RWPE2 (cell line): ENCODE measurements at regions not wholly inside any gene's neighbourhood (a gene's known extent, or its start where the extent isn't known, plus 50 kb on each side); places are given as distances from the start of the nearest gene placed in this dataset.
A peak's percentile ranks its signal among the peaks of the same experiment; 100 is the strongest.

Experiments
- ATAC-seq: fragments of 200-7000 bp; cut with Tn5 transposase; 3 replicates; pipeline ENCODE4 v1.9.1; 2021; ENCODE audit warnings: low read depth
- DNase-seq: peaks from one replicate; pipeline ENCODE4 v3.0.0-alpha.2; 2020; ENCODE audit warnings: low spot score
- H3K27ac ChIP-seq: fragments of 450-650 bp; 2 replicates; pipeline ENCODE4 v1.5.1; 2017; ENCODE audit warnings: mild to moderate bottlenecking; ENCODE audit not compliant: poor library complexity, severe bottlenecking
- H3K27me3 ChIP-seq: fragments of 250-450 bp; sonication (Bioruptor Pico); 2 replicates; pipeline ENCODE4 v1.5.1; 2021; ENCODE audit warnings: mild to moderate bottlenecking, moderate library complexity; ENCODE audit not compliant: insufficient read depth, poor library complexity, severe bottlenecking
- H3K36me3 ChIP-seq: fragments of 250-450 bp; sonication (Bioruptor Pico); 2 replicates; pipeline ENCODE4 v1.5.1; 2020; ENCODE audit warnings: low read depth, mild to moderate bottlenecking, moderate library complexity
- H3K4me1 ChIP-seq: fragments of 250-450 bp; sonication (Bioruptor Pico); 2 replicates; pipeline ENCODE4 v1.5.1; 2021; ENCODE audit warnings: mild to moderate bottlenecking, moderate library complexity; ENCODE audit not compliant: insufficient read depth, poor library complexity, severe bottlenecking
- H3K4me3 ChIP-seq: fragments of 250-450 bp; sonication (Bioruptor Pico); 2 replicates; pipeline ENCODE4 v1.5.1; 2021; ENCODE audit warnings: mild to moderate bottlenecking, moderate library complexity; ENCODE audit not compliant: severe bottlenecking
- H3K9me3 ChIP-seq: fragments of 250-450 bp; sonication (Bioruptor Pico); 2 replicates; pipeline ENCODE4 v1.5.1; 2021; ENCODE audit warnings: mild to moderate bottlenecking, moderate library complexity; ENCODE audit not compliant: severe bottlenecking
- CTCF ChIP-seq: fragments of 450-650 bp; IDR thresholded peaks from one replicate; pipeline ENCODE4 v1.5.1; 2017; ENCODE audit warnings: mild to moderate bottlenecking, moderate library complexity; ENCODE audit not compliant: poor library complexity, severe bottlenecking

GRCh38 chr4:164526933-164527583, 226.9 kb upstream of the SMIM31 start:
- no peaks in the 10 kb centered on the region for H3K36me3 ChIP-seq
- no peaks in the 10 kb centered on the region for H3K9me3 ChIP-seq
- H3K27me3 ChIP-seq, result no peaks in the 10 kb centered on the region
- H3K4me1 ChIP-seq, result no peaks in the 10 kb centered on the region
- no peak overlapping the region for H3K4me3 ChIP-seq
- ATAC-seq (no peak), DNase-seq (no peak)
- TF ChIP-seq CTCF, result no peak
- H3K27ac ChIP-seq, result no peak overlapping the region

GRCh38 chr4:164529058-164529457, 224.9 kb upstream of the SMIM31 start:
- Histone ChIP-seq H3K36me3 (no peaks in the 10 kb centered on the region), H3K9me3 (no peaks in the 10 kb centered on the region), H3K27ac (no peak overlapping the region), H3K4me3 (no peak overlapping the region), H3K27me3 (no peaks in the 10 kb centered on the region), H3K4me1 (no peaks in the 10 kb centered on the region)
- DNase-seq (no peak), ATAC-seq (no peak)
- TF ChIP-seq CTCF, result no peak

- no peak for DNase-seq
- H3K4me3 ChIP-seq, result no peak overlapping the region
Observed at GRCh38 chr4:164529486-164529885, 224.4 kb upstream of the SMIM31 start.

GRCh38 chr4:164531336-164531735, 222.6 kb upstream of the SMIM31 start:
- Histone ChIP-seq H3K36me3 (no peaks in the 10 kb centered on the region), H3K27ac (no peak overlapping the region), H3K9me3 (no peaks in the 10 kb centered on the region), H3K4me3 (no peak overlapping the region), H3K4me1 (peaks cover 6% of the 10 kb centered on the region), H3K27me3 (no peaks in the 10 kb centered on the region)
- TF ChIP-seq CTCF, result no peak
- ATAC-seq (peak; percentile 86), DNase-seq (no peak)

More at GRCh38 chr4:164529486-164529885, 224.4 kb upstream of the SMIM31 start:
- Histone ChIP-seq H3K36me3 (no peaks in the 10 kb centered on the region), H3K27me3 (no peaks in the 10 kb centered on the region), H3K4me1 (no peaks in the 10 kb centered on the region), H3K9me3 (no peaks in the 10 kb centered on the region), H3K27ac (no peak overlapping the region)
- no peak for TF ChIP-seq CTCF
- ATAC-seq, result no peak

GRCh38 chr4:164536814-164537213, 217.1 kb upstream of the SMIM31 start:
- Histone ChIP-seq H3K27ac (peak overlapping the region; percentile 75), H3K4me1 (peaks cover 18% of the 10 kb centered on the region), H3K27me3 (no peaks in the 10 kb centered on the region), H3K36me3 (no peaks in the 10 kb centered on the region), H3K9me3 (no peaks in the 10 kb centered on the region), H3K4me3 (no peak overlapping the region)
- DNase-seq (peak; percentile 90), ATAC-seq (peak; percentile 100)
- no peak for TF ChIP-seq CTCF
